H1 (cell line): ENCODE measurements at regions not wholly inside any gene's neighbourhood (a gene's known extent, or its start where the extent isn't known, plus 50 kb on each side); places are given as distances from the start of the nearest gene placed in this dataset.

Experiments used
- CTCF ChIA-PET: fragments of 300-600 bp; sonication (Branson Sonifier 250); formaldehyde crosslinking; loops from one replicate; lab custom pipeline; 2021; ENCODE audit not compliant: partially characterized antibody; lab: Charles Lee
- POLR2A ChIA-PET: fragments of 300-600 bp; sonication (Branson Sonifier 250); formaldehyde crosslinking; loops from one replicate; lab custom pipeline; 2021; ENCODE audit warnings: inconsistent platforms; ENCODE audit not compliant: partially characterized antibody; lab: Charles Lee
- DNase-seq, 2 experiments: peaks; one replicate each; pipeline versions ENCODE4 v3.0.0 to v3.0.0-alpha.2; 2010 to 2022; ENCODE audit warnings: low spot score in 2 of 2, low read depth in 1 of 2, mixed read lengths in 1 of 2
- FAIRE-seq: peaks from 2 replicates; lab custom pipeline; 2011; peaks lifted over from hg19 to GRCh38; lab: Jason Lieb, UNC
- H2AFZ ChIP-seq: 2 replicates; pipeline ENCODE4 v1.8.1; 2012; ENCODE audit warnings: low read length, inconsistent platforms
- H2AK5ac ChIP-seq: 2 replicates; pipeline ENCODE4 v1.6.1; 2013; ENCODE audit warnings: low read depth, low read length
- H2BK120ac ChIP-seq: replicated peaks from 2 replicates; pipeline ENCODE3; 2013; ENCODE audit warnings: low read depth, low read length, inconsistent platforms
- H2BK12ac ChIP-seq: 2 replicates; pipeline ENCODE4 v1.6.1; 2013; ENCODE audit warnings: low read depth, low read length
- H2BK15ac ChIP-seq: 2 replicates; pipeline ENCODE4 v1.6.1; 2013; ENCODE audit warnings: low read length
- H2BK20ac ChIP-seq: 2 replicates; pipeline ENCODE4 v1.6.1; 2013; ENCODE audit warnings: low read length
- H2BK5ac ChIP-seq: 2 replicates; pipeline ENCODE4 v1.6.1; 2013; ENCODE audit warnings: low read depth, low read length
- H3K14ac ChIP-seq: 2 replicates; pipeline ENCODE4 v1.6.1; 2013; ENCODE audit warnings: inconsistent platforms; ENCODE audit not compliant: insufficient read length
- H3K18ac ChIP-seq: 2 replicates; pipeline ENCODE4 v1.6.1; 2013; ENCODE audit warnings: low read length; ENCODE audit errors: extremely low read depth
- H3K23ac ChIP-seq: 2 replicates; pipeline ENCODE4 v1.6.1; 2013; ENCODE audit warnings: inconsistent platforms; ENCODE audit not compliant: insufficient read length
- H3K23me2 ChIP-seq: 2 replicates; pipeline ENCODE4 v1.6.1; 2013; ENCODE audit warnings: low read depth, low read length
- H3K27ac ChIP-seq: 2 replicates; pipeline ENCODE4 v1.6.1; 2011; ENCODE audit warnings: low read depth, low read length, inconsistent platforms
- H3K27me3 ChIP-seq, 4 experiments: replicated peaks in 1 of 4; 1 replicate in 1 of 4; 2 replicates in 3 of 4; pipeline versions ENCODE4 v1.6.1 to v1.8.1; 2011 to 2013; ENCODE audit warnings: low read length in 3 of 4, mild to moderate bottlenecking in 3 of 4, inconsistent platforms in 2 of 4, mixed read lengths in 2 of 4, moderate library complexity in 1 of 4; ENCODE audit not compliant: control insufficient read depth in 3 of 4, insufficient read depth in 3 of 4; ENCODE audit errors: extremely low read depth in 1 of 4
- H3K36me3 ChIP-seq, 4 experiments: 2 replicates each; pipeline versions ENCODE4 v1.6.1 to v1.8.1; 2011 to 2013; ENCODE audit warnings: mild to moderate bottlenecking in 4 of 4, low read length in 3 of 4, moderate library complexity in 2 of 4, control low read depth in 1 of 4, inconsistent platforms in 1 of 4; ENCODE audit not compliant: insufficient read depth in 4 of 4, control insufficient read depth in 2 of 4
- H3K4ac ChIP-seq: replicated peaks from 2 replicates; pipeline ENCODE3; 2013; ENCODE audit warnings: low read length, low read depth, mixed read lengths, inconsistent platforms; ENCODE audit not compliant: insufficient read length
- H3K4me1 ChIP-seq, 4 experiments: replicated peaks in 1 of 4; 1 replicate in 1 of 4; 2 replicates in 3 of 4; pipeline versions ENCODE4 v1.6.1 to v1.8.1; 2011 to 2013; ENCODE audit warnings: low read length in 3 of 4, inconsistent platforms in 2 of 4, mixed read lengths in 1 of 4; ENCODE audit not compliant: insufficient read depth in 4 of 4, control insufficient read depth in 3 of 4
- H3K4me2 ChIP-seq, 2 experiments: 2 replicates each; pipeline versions ENCODE4 v1.6.1 to v1.8.1; 2011 to 2013; ENCODE audit warnings: low read depth in 2 of 2, low read length in 2 of 2, control low read depth in 1 of 2, inconsistent platforms in 1 of 2, mild to moderate bottlenecking in 1 of 2; ENCODE audit not compliant: insufficient read depth in 1 of 2
- H3K4me3 ChIP-seq, 4 experiments: fragments of 200-600, 300-600 bp in 1 of 4; sonication (generic), shearing (Covaris generic), sonication (Bioruptor Twin) in 1 of 4; 2 replicates each; pipeline versions ENCODE4 v1.5.1 to v1.8.1; 2011 to 2016; ENCODE audit warnings: low read length in 4 of 4, low read depth in 3 of 4, control low read depth in 2 of 4, inconsistent platforms in 2 of 4, mild to moderate bottlenecking in 2 of 4, mixed read lengths in 1 of 4, moderate library complexity in 1 of 4; ENCODE audit not compliant: insufficient read depth in 2 of 4; ENCODE audit errors: extremely low read depth in 1 of 4
- H3K56ac ChIP-seq: replicated peaks from 2 replicates; pipeline ENCODE3; 2013; ENCODE audit warnings: low read depth, mild to moderate bottlenecking, mixed read lengths, low read length, inconsistent platforms; ENCODE audit not compliant: insufficient read length
- H3K79me1 ChIP-seq: 2 replicates; pipeline ENCODE4 v1.6.1; 2013; ENCODE audit warnings: low read depth, low read length, control low read depth
- H3K79me2 ChIP-seq, 2 experiments: 2 replicates each; pipeline versions ENCODE4 v1.6.1 to v1.8.1; 2012 to 2013; ENCODE audit warnings: low read length in 2 of 2, mild to moderate bottlenecking in 2 of 2, inconsistent platforms in 1 of 2; ENCODE audit not compliant: insufficient read depth in 2 of 2, control insufficient read depth in 1 of 2
- H3K9ac ChIP-seq, 4 experiments: replicated peaks in 1 of 4; 1 replicate in 1 of 4; 2 replicates in 3 of 4; pipeline versions ENCODE4 v1.6.1 to v1.8.1; 2011 to 2013; ENCODE audit warnings: low read depth in 3 of 4, low read length in 3 of 4, control low read depth in 2 of 4, mild to moderate bottlenecking in 2 of 4, moderate library complexity in 2 of 4, inconsistent platforms in 1 of 4; ENCODE audit errors: extremely low read depth in 1 of 4
- H3K9me3 ChIP-seq, 2 experiments: 2 replicates each; pipeline versions ENCODE4 v1.6.1 to v1.8.1; 2012 to 2013; ENCODE audit warnings: mild to moderate bottlenecking in 2 of 2, moderate library complexity in 2 of 2, control low read depth in 1 of 2, inconsistent platforms in 1 of 2, low read depth in 1 of 2, low read length in 1 of 2, mixed read lengths in 1 of 2; ENCODE audit not compliant: insufficient read depth in 2 of 2
- H4K20me1 ChIP-seq, 2 experiments: replicated peaks in 1 of 2; 2 replicates each; pipeline versions ENCODE3 to v1.8.1; 2011 to 2013; ENCODE audit warnings: inconsistent platforms in 2 of 2, low read length in 2 of 2, mild to moderate bottlenecking in 1 of 2; ENCODE audit not compliant: insufficient read depth in 2 of 2, control insufficient read depth in 1 of 2
- H4K5ac ChIP-seq: 2 replicates; pipeline ENCODE4 v1.6.1; 2013; ENCODE audit warnings: low read length, low read depth, mixed read lengths, inconsistent platforms; ENCODE audit not compliant: insufficient read length
- H4K8ac ChIP-seq: 2 replicates; pipeline ENCODE4 v1.8.0; 2013; ENCODE audit warnings: mild to moderate bottlenecking, moderate library complexity, low read length, inconsistent platforms; ENCODE audit not compliant: insufficient read depth; ENCODE audit errors: extremely low read depth
- H4K91ac ChIP-seq: replicated peaks from 2 replicates; pipeline ENCODE3; 2013; ENCODE audit warnings: low read length, mixed read lengths, inconsistent platforms; ENCODE audit not compliant: insufficient read length
- SIN3A ChIP-seq, 2 experiments: IDR thresholded peaks in 1 of 2; conservative IDR thresholded peaks in 1 of 2; 2 replicates each; pipeline ENCODE4 v1.6.1; 2011 to 2012; ENCODE audit warnings: low read length in 2 of 2, improper control_type of control experiment in 1 of 2, low read depth in 1 of 2, mild to moderate bottlenecking in 1 of 2
- WGBS, 2 experiments: shearing (Covaris generic) in 1 of 2; methylation state at CpG; one replicate each; pipeline versions ENCODE4 v1.1.6 to v1.1.7; 2013 to 2015; ENCODE audit warnings: low lambda C conversion rate in 2 of 2, mixed read lengths in 2 of 2, inconsistent platforms in 1 of 2, low coverage in 1 of 2, missing lambda C conversion rate in 1 of 2; ENCODE audit not compliant: insufficient replicate concordance in 2 of 2, insufficient coverage in 1 of 2, insufficient read length in 1 of 2; ENCODE audit errors: extremely low coverage in 1 of 2, missing lambda C conversion rate in 1 of 2; 5-methylcytosine and 5-hydroxymethylcytosine counted together
- TF ChIP-seq, protein P1 (sequence below), 3 experiments: IDR thresholded peaks; 1 replicate in 2 of 3; 2 replicates in 1 of 3; pipeline versions ENCODE4 v1.5.1 to v1.6.1; 2011; ENCODE audit warnings: low read length in 3 of 3, mild to moderate bottlenecking in 3 of 3, inconsistent platforms in 2 of 3, low read depth in 1 of 3, moderate library complexity in 1 of 3; ENCODE audit not compliant: insufficient read depth in 1 of 3; ENCODE audit errors: control extremely low read depth in 1 of 3

GRCh38 chr16:80085606-80086005 is 455.2 kb upstream of the DYNLRB2 start:
- Histone ChIP-seq H3K4ac (no peak overlapping the region), H3K79me2 (no peaks in the 10 kb centered on the region), H2BK120ac (no peak overlapping the region), H3K56ac (no peak overlapping the region), H2BK20ac (no peak overlapping the region), H3K9ac (no peak overlapping the region), H2BK12ac (no peak overlapping the region), H3K14ac (no peak overlapping the region), H2BK15ac (no peak overlapping the region), H4K8ac (no peak overlapping the region), H3K23ac (no peak overlapping the region), H3K9me3 (no peaks in the 10 kb centered on the region), H4K20me1 (no peaks in the 10 kb centered on the region), H2BK5ac (no peak overlapping the region), H3K23me2 (peaks cover 5% of the 10 kb centered on the region; the same call in 1 of the 2 replicates), H3K79me1 (no peaks in the 10 kb centered on the region), H2AK5ac (no peak overlapping the region), H3K4me2 (no peak overlapping the region), H2AFZ (no peak overlapping the region), H4K91ac (no peak overlapping the region), H3K4me1 (no peaks in the 10 kb centered on the region; a peak in 1 of 7 replicates), H4K5ac (no peak overlapping the region), H3K27me3 (no peaks in the 10 kb centered on the region), H3K27ac (no peak overlapping the region), H3K18ac (no peak overlapping the region), H3K4me3 (no peak overlapping the region), H3K36me3 (no peaks in the 10 kb centered on the region)
- DNase-seq (no peak), FAIRE-seq (no peak)
- TF ChIP-seq, protein P1, sequence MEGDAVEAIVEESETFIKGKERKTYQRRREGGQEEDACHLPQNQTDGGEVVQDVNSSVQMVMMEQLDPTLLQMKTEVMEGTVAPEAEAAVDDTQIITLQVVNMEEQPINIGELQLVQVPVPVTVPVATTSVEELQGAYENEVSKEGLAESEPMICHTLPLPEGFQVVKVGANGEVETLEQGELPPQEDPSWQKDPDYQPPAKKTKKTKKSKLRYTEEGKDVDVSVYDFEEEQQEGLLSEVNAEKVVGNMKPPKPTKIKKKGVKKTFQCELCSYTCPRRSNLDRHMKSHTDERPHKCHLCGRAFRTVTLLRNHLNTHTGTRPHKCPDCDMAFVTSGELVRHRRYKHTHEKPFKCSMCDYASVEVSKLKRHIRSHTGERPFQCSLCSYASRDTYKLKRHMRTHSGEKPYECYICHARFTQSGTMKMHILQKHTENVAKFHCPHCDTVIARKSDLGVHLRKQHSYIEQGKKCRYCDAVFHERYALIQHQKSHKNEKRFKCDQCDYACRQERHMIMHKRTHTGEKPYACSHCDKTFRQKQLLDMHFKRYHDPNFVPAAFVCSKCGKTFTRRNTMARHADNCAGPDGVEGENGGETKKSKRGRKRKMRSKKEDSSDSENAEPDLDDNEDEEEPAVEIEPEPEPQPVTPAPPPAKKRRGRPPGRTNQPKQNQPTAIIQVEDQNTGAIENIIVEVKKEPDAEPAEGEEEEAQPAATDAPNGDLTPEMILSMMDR (IDR thresholded peaks at IDR 0.05; ENCODE audit: control extremely low read depth in 1 of 3, insufficient read depth in 1 of 3, low read depth in 1 of 3, low read length in 3 of 3), result no peak
- no peak for TF ChIP-seq SIN3A (conservative IDR thresholded peaks at IDR 0.05 in 1 of 2, IDR thresholded peaks at IDR 0.05 in 1 of 2; ENCODE audit: low read depth in 1 of 2, low read length in 2 of 2)
- CTCF ChIA-PET, result interaction anchor here (0.7 to 1.6 kb wide), 6 partner anchors 14 to 1038 kb away, joined by 3 to 11 read pairs (median 4); no protein-coding TSS in a partner anchor
- POLR2A ChIA-PET, result no interaction called here
- 94% methylated on average over 2 of the region's 2 CpGs; no CpG with 5 or more reads in 1 of the 2 experiments for WGBS, 2 experiments
